ENCODE measurements at regions not wholly inside any gene's neighbourhood (a gene's known extent, or its start where the extent isn't known, plus 50 kb on each side); places are given as distances from the start of the nearest gene placed in this dataset.

- no peak for TF ChIP-seq CTCF (IDR thresholded peaks at IDR 0.05; ENCODE audit: insufficient read depth, low read depth, low read length)
- no peak for TF ChIP-seq EZH2 (IDR thresholded peaks at IDR 0.05; ENCODE audit: insufficient read depth, low read length)
Measured at GRCh38 chr1:157288996-157289395, 150.8 kb upstream of the ETV3 start.
